CD14-positive monocyte (primary cell): ENCODE measurements at regions not wholly inside any gene's neighbourhood (a gene's known extent, or its start where the extent isn't known, plus 50 kb on each side); places are given as distances from the start of the nearest gene placed in this dataset.
"Not testable (repeated sequence)": the region's sequence is repeated elsewhere in the genome, so short reads cannot be mapped to it uniquely, and the experiment has no call there.

ENCODE experiments used
- DNase-seq, 3 donors: peaks; one replicate each; pipeline ENCODE4 v3.0.0-alpha.2; 2011 to 2022
- H2AFZ ChIP-seq: 2 replicates; pipeline ENCODE4 v1.6.0; 2012; ENCODE audit warnings: mild to moderate bottlenecking, low read depth, low read length, inconsistent platforms; ENCODE audit not compliant: insufficient read depth, poor library complexity, severe bottlenecking
- H3K27ac ChIP-seq, 2 donors: 1 replicate in 1 of 2; 2 replicates in 1 of 2; pipeline ENCODE4 v1.5.1; 2012 to 2013; ENCODE audit warnings: low read length in 2 of 2, control low read depth in 1 of 2, inconsistent platforms in 1 of 2, low read depth in 1 of 2, mild to moderate bottlenecking in 1 of 2
- H3K27me3 ChIP-seq, 2 donors: one replicate each; pipeline versions ENCODE4 v1.6.0 to v1.6.1; 2011 to 2013; ENCODE audit warnings: low read length in 2 of 2; ENCODE audit not compliant: control insufficient read depth in 2 of 2, insufficient read depth in 2 of 2
- H3K36me3 ChIP-seq, 2 donors: replicated peaks in 1 of 2; 1 replicate in 1 of 2; 2 replicates in 1 of 2; pipeline versions ENCODE4 v1.5.1 to v1.6.1; 2012 to 2013; ENCODE audit warnings: low read length in 2 of 2, control low read depth in 1 of 2, inconsistent platforms in 1 of 2, mild to moderate bottlenecking in 1 of 2; ENCODE audit not compliant: insufficient read depth in 2 of 2, control insufficient read depth in 1 of 2
- H3K4me1 ChIP-seq, 2 donors: 1 replicate in 1 of 2; 2 replicates in 1 of 2; pipeline versions ENCODE4 v1.5.1 to v1.6.1; 2012 to 2013; ENCODE audit warnings: low read length in 2 of 2, control low read depth in 1 of 2, inconsistent platforms in 1 of 2, mild to moderate bottlenecking in 1 of 2, moderate library complexity in 1 of 2; ENCODE audit not compliant: insufficient read depth in 2 of 2, control insufficient read depth in 1 of 2
- H3K4me2 ChIP-seq: replicated peaks from 2 replicates; pipeline ENCODE3; 2012; ENCODE audit warnings: low read length, moderate library complexity, mild to moderate bottlenecking; ENCODE audit not compliant: poor library complexity, severe bottlenecking; ENCODE audit errors: extremely low read depth
- H3K4me3 ChIP-seq, 3 experiments: fragments of 200-600 bp in 1 of 3; sonication (generic) in 1 of 3; replicated peaks in 1 of 3; 1 replicate in 2 of 3; 2 replicates in 1 of 3; pipeline ENCODE4 v1.5.1; 2011 to 2013; ENCODE audit warnings: low read length in 3 of 3, mild to moderate bottlenecking in 3 of 3, control low read depth in 2 of 3, low read depth in 2 of 3, inconsistent platforms in 1 of 3, moderate library complexity in 1 of 3
- H3K79me2 ChIP-seq: 2 replicates; pipeline ENCODE4 v1.6.0; 2012; ENCODE audit warnings: mild to moderate bottlenecking, control low read depth, inconsistent platforms, low read length, moderate library complexity; ENCODE audit not compliant: insufficient read depth
- H3K9ac ChIP-seq: 2 replicates; pipeline ENCODE4 v1.6.0; 2017; ENCODE audit warnings: low read length, mild to moderate bottlenecking; ENCODE audit not compliant: insufficient read depth, poor library complexity, severe bottlenecking
- H3K9me3 ChIP-seq, 2 donors: replicated peaks in 1 of 2; 1 replicate in 1 of 2; 2 replicates in 1 of 2; pipeline versions ENCODE4 v1.5.1 to v1.6.1; 2012 to 2013; ENCODE audit warnings: low read length in 2 of 2, control low read depth in 1 of 2; ENCODE audit not compliant: control insufficient read depth in 1 of 2, insufficient read depth in 1 of 2
- H4K20me1 ChIP-seq: 2 replicates; pipeline ENCODE4 v1.6.0; 2012; ENCODE audit warnings: mild to moderate bottlenecking, low read length, control low read depth, moderate library complexity; ENCODE audit not compliant: insufficient read depth
- H3K27ac Mint-ChIP-seq, 7 donors: one replicate each; pipeline ENCODE4 v1.8.0; 2020; ENCODE audit warnings: mild to moderate bottlenecking in 7 of 7, mixed read lengths in 7 of 7, moderate library complexity in 6 of 7, inconsistent platforms in 2 of 7
- H3K27me3 Mint-ChIP-seq, 3 donors: one replicate each; pipeline ENCODE4 v1.8.0; 2021 to 2022; ENCODE audit warnings: low read depth in 3 of 3, mild to moderate bottlenecking in 3 of 3, mixed read lengths in 3 of 3, moderate library complexity in 3 of 3, inconsistent platforms in 1 of 3
- H3K36me3 Mint-ChIP-seq, 2 donors: one replicate each; pipeline ENCODE4 v1.8.0; 2020; ENCODE audit warnings: mixed read lengths in 2 of 2, inconsistent platforms in 1 of 2, mild to moderate bottlenecking in 1 of 2
- H3K4me1 Mint-ChIP-seq: one replicate; pipeline ENCODE4 v1.8.0; 2020; ENCODE audit warnings: mild to moderate bottlenecking, mixed read lengths
- H3K4me3 Mint-ChIP-seq, 2 donors: one replicate each; pipeline ENCODE4 v1.8.0; 2020; ENCODE audit warnings: mild to moderate bottlenecking in 2 of 2, mixed read lengths in 2 of 2, moderate library complexity in 1 of 2
- H3K9me3 Mint-ChIP-seq, 7 donors: one replicate each; pipeline ENCODE4 v1.8.0; 2020 to 2022; ENCODE audit warnings: mixed read lengths in 7 of 7, mild to moderate bottlenecking in 6 of 7, moderate library complexity in 6 of 7, inconsistent platforms in 2 of 7
- WGBS: methylation state at CpG from one replicate; pipeline ENCODE4 v1.1.5; 2013; ENCODE audit warnings: missing lambda C conversion rate; ENCODE audit not compliant: insufficient coverage; 5-methylcytosine and 5-hydroxymethylcytosine counted together
- intact Hi-C, 2 donors: fragments of 100-400 bp; cut with micrococcal nuclease; formaldehyde crosslinking; loops; one replicate each; pipeline versions ENCODE4 v1.15.0 to v1.15.1; 2023
- TF ChIP-seq, protein P1 (sequence below): fragments of 200-600 bp; IDR thresholded peaks from one replicate; pipeline ENCODE4 v1.8.0; 2022; ENCODE audit warnings: antibody characterized with exemption, mild to moderate bottlenecking

DNA sequence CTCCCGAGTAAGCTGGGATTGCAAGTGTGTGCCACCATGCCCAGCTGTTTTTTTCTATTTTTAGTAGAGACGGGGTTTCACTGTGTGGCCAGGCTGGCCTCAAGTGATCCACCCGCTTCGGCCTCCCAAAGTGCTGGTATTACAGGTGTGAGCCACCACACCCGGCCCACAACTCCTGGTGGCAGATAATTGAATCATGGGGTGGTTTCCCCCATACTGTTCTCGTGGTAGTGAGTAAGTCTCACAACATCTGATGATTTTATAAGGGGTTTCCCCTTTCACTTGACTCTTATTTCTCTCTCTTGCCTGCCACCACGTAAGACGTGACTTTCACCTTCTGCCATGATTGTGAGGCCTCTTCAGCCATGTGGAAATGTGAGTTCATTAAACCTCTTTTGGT is 79.1 kb downstream of the SOWAHC start:
- H3K4me1 Mint-ChIP-seq, DNase-seq, H3K4me2 ChIP-seq, H3K4me3 ChIP-seq, H3K4me3 Mint-ChIP-seq, H3K9me3 Mint-ChIP-seq, H3K27me3 ChIP-seq, H3K27ac ChIP-seq, H2AFZ ChIP-seq, H3K36me3 Mint-ChIP-seq, intact Hi-C loops, H3K9me3 ChIP-seq, H3K36me3 ChIP-seq, H3K79me2 ChIP-seq, H4K20me1 ChIP-seq, H3K27ac Mint-ChIP-seq, H3K4me1 ChIP-seq, H3K27me3 Mint-ChIP-seq, H3K9ac ChIP-seq: not testable (repeated sequence)
- 100% methylated on average over 3 of the region's 8 CpGs for WGBS

DNA sequence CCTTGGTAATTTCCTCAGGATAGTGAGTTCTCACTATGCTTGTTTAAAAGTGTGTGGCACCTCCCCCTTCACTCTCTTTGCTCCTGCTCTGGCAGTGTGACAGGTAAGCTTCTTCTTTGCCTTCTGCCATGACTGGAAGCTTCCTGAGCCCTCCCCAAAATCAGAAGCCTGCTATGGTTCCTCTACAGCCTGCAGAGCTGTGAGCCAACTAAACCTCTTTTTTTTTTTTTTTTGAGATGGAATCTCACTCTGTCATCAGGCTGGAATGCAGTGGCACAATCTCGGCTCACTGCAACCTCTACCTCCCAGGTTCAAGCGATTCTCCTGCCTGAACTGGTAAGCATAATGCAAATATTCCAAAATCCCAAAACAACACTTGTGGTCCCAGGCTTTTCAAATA is 80.0 kb downstream of the SOWAHC start:
- H3K9me3 Mint-ChIP-seq: peaks cover 0 to 3% (median 0%) of the 10 kb centered on the region in 7 donors
- no peaks in the 10 kb centered on the region for H3K4me1 Mint-ChIP-seq
- TF ChIP-seq, protein P1, sequence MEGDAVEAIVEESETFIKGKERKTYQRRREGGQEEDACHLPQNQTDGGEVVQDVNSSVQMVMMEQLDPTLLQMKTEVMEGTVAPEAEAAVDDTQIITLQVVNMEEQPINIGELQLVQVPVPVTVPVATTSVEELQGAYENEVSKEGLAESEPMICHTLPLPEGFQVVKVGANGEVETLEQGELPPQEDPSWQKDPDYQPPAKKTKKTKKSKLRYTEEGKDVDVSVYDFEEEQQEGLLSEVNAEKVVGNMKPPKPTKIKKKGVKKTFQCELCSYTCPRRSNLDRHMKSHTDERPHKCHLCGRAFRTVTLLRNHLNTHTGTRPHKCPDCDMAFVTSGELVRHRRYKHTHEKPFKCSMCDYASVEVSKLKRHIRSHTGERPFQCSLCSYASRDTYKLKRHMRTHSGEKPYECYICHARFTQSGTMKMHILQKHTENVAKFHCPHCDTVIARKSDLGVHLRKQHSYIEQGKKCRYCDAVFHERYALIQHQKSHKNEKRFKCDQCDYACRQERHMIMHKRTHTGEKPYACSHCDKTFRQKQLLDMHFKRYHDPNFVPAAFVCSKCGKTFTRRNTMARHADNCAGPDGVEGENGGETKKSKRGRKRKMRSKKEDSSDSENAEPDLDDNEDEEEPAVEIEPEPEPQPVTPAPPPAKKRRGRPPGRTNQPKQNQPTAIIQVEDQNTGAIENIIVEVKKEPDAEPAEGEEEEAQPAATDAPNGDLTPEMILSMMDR: no peak
- H3K27ac Mint-ChIP-seq: no peak overlapping the region
- H3K27me3 Mint-ChIP-seq: peaks cover 4 to 14% (median 5%) of the 10 kb centered on the region in 3 donors
- no peak overlapping the region for H3K4me3 ChIP-seq
- no peaks in the 10 kb centered on the region for H3K36me3 Mint-ChIP-seq
- no CpG with 5 or more reads among the region's 2 CpGs for WGBS
- H4K20me1 ChIP-seq: no peaks in the 10 kb centered on the region
- H3K4me2 ChIP-seq: no peak overlapping the region
- intact Hi-C loops: no loop called here
- H3K27ac ChIP-seq: no peak overlapping the region
- no peaks in the 10 kb centered on the region for H3K27me3 ChIP-seq
- H3K4me1 ChIP-seq: no peaks in the 10 kb centered on the region
- H3K4me3 Mint-ChIP-seq: no peak overlapping the region
- H3K36me3 ChIP-seq: no peaks in the 10 kb centered on the region
- H3K79me2 ChIP-seq: no peaks in the 10 kb centered on the region
- H3K9me3 ChIP-seq: no peaks in the 10 kb centered on the region
- H3K9ac ChIP-seq: no peak overlapping the region
- peak overlapping the region; percentile 31 for H2AFZ ChIP-seq
- no peak for DNase-seq
